Left kidney (tissue), 1 donor: ENCODE measurements at regions not wholly inside any gene's neighbourhood (a gene's known extent, or its start where the extent isn't known, plus 50 kb on each side); places are given as distances from the start of the nearest gene placed in this dataset.

Experiments
- DNase-seq: peaks from one replicate; pipeline ENCODE4 v3.0.0-alpha.2; 2013

DNA sequence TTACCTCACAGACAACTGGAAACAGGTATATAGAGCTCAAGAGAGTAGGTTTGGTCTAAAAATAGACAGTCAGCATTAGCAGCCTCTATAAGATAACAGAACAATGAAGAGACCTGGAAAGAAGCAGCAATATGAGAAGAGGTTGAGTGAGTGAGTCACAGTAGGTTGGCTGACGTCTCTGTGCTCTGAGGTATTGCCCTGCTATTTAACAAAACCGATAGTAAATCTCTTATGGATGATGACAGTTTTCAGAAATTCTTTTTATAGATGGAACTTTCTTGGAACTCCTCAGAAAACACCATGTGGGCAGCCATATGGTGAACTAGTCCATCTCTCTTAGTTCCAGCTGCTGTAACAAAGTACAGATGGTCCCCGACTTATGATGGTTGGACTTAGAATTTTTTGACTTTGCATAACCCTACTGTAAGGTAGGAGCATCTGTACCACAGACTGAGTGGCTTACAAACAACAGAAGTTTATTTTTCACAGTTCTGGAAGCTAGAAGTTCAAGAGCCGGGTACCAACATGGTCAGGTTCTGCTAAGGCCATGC, 123.5 kb downstream of the MBD2 start:
- DNase-seq, result no peak

DNA sequence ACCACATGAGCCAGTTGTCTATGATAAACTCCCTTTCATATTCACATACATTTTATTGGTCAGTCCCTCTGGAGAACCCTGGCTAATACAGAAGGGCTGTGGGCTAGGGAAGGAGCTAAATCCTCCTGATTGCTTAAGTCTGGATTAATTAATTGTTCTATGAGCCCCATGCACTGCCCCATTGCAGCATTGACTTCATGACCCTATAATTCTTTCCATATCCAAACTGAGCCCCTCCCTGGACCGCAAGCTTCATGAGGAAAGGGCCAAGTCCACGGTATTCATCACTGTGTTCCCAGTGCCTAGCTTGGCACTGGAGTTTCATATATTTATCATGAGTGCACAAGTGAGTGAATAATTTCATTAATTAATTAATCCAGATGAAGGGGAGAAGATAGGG, 124.0 kb downstream of the MBD2 start:
- no peak for DNase-seq

- DNase-seq, result no peak
Measured at GRCh38 chr18:54094474-54094873, 130.0 kb downstream of the MBD2 start.

DNA sequence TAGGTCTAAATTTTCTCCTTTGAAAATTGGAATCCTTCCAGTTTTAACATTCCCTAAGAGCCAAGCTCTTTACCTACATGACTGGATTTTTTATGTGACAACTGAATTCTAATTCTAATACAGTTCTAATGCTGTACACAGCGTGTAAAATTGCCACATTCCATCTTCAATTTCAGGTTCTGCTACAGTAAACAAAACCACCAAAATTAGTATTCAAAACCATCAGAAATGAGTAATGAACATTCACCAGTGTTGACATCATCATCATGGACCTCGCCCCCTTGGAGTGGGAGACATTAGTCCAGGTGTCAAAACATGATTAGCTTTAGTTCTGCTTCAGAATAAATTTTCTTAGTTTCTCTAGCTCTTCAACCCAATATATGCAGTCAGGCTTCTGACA, 133.6 kb downstream of the MBD2 start:
- DNase-seq, result no peak

DNA sequence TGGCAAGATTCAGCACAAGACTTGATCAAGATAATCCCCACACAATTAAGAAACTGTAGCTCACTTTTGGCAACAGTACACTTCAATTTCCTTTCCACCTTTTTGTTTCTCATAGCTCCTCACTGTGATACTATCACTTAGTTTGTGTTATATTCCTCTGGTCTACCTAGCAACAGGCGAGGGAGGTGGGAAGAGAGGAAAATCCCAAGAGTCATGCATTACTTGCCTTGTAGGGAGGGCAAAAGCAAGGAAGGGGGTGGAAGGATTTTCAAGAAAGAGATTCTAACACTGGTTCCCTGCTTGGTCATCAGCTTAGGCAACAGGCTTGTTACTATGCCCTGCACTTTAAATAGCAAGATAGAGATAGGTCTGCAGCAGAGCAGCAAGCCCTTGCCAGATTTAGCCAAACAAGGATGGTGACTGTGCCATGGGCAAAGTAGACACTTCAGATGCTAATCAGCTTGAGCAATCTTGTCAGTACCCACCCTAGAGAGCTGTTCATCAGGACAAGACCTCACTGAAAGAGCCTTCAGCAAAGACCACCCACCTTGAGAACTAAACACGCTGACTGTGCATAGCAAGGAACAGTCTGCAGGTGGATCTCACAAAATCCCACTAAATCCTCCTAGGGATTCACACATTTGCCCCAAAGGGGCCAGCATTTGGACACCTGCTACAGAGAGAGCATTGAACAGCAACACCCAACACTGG, 134.6 kb downstream of the MBD2 start:
- DNase-seq, result no peak

- no peak for DNase-seq
Measured at GRCh38 chr18:54086863-54087262, 137.6 kb downstream of the MBD2 start.

DNA sequence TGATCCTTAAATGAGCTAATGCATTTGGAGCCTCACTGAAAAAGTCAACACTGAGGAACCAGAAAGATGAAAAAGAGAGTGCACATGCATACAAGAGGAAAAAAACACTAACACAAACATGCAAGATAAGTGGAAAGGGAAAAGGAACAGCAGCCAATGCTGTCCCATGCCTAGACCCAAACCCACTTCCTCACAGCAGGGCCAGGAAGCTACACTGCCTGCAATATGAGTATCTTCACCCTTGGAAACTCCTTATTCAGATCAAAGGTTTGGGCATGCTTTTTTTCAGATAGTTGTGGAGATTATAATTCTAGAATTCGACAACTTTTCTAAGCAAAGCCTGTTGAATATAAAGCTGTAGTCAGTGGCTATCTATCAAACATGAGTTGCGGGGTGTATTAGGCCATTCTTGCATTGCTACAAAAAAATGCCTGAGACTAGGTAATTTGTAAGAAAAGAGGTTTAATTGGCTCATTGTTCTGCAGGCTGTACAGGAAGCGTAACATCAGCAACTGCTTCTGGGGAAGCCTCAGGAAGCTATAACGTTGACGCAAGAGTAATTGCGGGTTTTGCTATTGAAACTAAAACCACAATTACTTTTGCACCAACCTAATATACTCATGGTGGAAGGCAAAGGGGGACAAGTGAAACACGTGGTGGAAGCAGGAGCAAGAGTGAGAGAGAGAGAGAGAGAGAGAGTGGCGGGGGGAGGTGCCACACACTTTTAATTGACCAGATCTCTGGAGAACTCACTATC, 138.2 kb downstream of the MBD2 start:
- DNase-seq, result no peak

DNA sequence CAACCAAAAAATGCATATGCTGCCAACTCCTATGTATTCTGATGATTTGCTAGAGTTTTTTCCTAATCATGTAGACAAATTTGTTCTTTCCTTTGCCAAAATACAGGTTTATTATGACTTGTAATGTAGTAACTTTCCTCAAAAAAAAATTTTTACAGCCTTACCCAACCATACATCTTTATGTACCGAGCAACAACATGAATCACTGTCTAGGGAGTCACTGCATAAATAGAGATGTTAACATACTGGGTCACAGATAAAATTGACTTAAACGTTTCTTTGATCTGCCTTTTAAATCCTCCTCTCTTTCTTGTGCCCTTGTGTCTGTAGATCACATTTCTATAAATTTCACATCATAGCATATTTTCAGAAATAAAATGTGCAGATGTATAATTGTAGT, 143.6 kb downstream of the MBD2 start:
- DNase-seq, result no peak

- DNase-seq, result peak; percentile 20
Measured at GRCh38 chr18:54076166-54076565, 148.3 kb downstream of the MBD2 start.

DNA sequence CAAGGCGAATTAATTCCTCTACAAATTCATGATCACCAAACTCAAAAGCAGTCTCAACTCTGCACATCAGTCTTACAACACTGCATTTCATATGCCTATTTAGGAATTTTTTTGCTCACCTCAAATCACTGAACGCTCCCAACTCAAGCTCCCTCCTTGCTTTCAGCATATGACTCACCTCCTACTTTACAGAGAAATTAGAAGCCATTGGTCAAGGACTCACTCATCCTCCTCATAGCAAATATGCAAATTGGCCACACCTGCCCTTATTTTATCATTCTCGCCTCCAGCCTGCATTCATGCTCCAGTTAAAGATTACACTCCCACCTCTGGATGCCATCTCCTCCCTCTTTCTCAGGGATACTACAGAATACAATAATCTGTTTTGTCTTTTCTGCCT, 148.8 kb downstream of the MBD2 start:
- no peak for DNase-seq

GRCh38 chr18:54069729-54070128, 154.7 kb downstream of the MBD2 start:
- no peak for DNase-seq

- no peak for DNase-seq
Measured at GRCh38 chr18:54060343-54061005, 164.0 kb downstream of the MBD2 start.

GRCh38 chr18:54052732-54053429, 171.6 kb downstream of the MBD2 start:
- DNase-seq, result no peak

- no peak for DNase-seq
Measured at GRCh38 chr18:54052259-54052658, 172.2 kb downstream of the MBD2 start.

DNA sequence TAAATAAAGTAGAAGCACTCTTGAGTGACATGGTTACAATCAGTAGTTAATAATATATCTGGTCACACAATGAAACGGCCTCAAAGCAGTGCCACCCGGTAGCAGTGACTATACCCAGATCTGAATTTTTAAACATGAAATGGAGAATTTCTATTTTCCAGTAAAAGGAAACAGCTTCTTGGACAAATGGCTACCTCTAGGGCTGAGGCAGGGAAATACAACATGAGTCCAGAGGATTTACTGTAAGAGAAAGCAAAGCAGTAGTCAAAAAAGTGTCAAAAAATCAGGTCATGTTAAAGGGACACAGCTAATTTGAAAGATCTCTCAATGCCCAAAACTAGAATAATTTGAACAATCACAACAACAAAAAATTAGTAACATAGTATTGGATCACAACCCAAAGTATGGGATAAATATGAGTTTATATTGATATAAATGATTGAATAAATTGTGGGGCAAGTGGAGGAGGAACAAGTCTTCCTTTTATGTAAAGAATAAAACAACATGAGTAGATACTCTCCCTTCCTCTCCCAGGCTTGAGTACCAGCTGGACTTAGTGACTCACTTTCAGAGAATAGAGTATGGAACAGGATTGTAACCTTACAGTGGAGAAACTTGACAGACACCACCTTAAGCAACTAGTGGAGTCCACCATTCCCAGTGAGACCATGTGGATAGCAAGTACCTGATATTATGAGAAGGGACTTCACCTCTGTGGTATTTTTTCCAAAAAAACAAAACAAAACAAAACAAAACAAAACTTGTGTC, 180.8 kb downstream of the MBD2 start:
- no peak for DNase-seq

GRCh38 chr18:54035927-54036326, 188.5 kb downstream of the MBD2 start:
- peak; percentile 8 for DNase-seq

- DNase-seq, result no peak
Measured at GRCh38 chr18:54033052-54033451, 191.4 kb downstream of the MBD2 start.

- peak; percentile 3 for DNase-seq
Measured at GRCh38 chr18:54032412-54032811, 192.1 kb downstream of the MBD2 start.

GRCh38 chr18:54031243-54031642, 193.2 kb downstream of the MBD2 start:
- DNase-seq, result no peak

DNA sequence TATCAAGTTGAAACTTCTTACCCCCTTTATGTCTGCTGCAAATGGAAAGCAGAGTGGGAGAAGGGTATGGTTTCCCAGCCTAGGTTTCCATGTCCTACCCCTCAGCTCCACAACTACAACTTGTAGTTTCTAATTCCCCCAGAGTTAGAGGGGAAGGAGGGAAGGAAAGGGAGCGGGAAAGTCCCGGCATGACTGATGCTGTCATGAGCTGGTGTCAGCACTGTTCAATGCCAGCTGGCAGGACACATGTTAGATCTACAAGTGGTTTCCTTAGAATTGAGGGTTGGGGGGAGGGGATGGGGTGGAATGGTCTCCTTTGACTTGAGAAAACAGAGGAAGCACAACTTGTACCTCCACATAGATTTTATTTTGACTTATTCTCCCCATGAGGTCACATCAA, 194.0 kb downstream of the MBD2 start:
- no peak for DNase-seq

DNA sequence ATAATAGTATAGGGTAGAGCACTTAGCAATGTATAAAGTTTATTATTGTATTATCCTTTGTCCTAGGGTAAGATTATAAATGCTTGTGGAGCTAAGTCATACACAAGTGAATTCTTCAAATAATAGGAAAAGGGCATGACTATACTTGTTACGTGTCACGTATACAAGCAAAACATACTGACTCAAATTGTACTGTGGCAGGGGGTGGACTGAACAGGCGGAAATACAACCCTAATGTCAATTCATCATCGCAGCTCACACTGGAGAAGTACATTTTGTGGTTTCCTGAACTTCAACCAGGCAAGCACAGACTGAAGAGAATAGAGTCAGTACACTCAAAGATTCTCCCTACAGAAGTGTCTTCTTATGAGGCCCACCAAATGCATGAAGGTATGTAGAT, 201.0 kb downstream of the MBD2 start:
- no peak for DNase-seq

DNA sequence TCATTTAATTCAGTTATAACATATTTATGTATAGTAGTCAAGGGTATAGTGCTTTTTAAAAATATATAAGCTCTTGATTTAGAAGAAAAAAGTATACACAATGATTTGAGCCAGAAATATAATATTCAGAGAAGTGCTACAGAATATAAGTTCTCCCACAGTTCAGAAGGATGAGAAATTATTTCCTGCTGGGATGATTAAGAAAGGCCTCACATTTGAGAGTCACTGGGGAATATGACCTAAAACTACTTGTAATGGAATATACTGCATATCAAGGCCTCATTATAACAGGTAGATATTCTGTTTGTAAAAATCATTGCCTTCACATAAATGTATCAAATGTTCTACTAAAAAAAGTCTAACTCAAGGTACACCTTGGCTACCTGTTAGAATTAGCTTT, 203.5 kb downstream of the MBD2 start:
- no peak for DNase-seq
